ENCODE measurements at regions not wholly inside any gene's neighbourhood (a gene's known extent, or its start where the extent isn't known, plus 50 kb on each side); places are given as distances from the start of the nearest gene placed in this dataset.

DNA sequence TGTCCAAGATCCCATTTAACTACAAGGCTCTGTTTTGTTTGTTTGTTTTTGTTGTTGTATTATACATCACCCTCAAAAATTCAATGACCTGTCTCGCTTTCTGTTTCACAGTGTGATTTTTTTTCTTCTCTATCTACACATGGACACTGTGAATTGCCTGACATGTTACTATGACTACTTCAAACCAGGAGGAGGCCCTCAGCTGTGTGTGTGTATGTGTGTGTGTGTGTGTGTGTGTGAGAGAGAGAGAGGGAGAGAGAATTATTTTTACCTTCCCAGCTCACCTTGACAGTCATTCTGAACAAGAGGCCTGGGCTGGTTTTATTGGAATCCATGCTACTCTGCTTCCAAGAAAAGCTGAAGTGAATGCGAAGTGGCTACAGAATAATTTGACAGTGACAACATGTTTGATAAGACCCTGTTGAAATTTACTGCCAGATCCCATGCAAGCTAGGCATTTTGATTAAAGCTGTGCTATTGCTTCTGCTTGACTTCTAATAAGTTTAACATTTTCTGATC is 841.4 kb downstream of the NSUN3 start:
- no peak for DNase-seq

DNA sequence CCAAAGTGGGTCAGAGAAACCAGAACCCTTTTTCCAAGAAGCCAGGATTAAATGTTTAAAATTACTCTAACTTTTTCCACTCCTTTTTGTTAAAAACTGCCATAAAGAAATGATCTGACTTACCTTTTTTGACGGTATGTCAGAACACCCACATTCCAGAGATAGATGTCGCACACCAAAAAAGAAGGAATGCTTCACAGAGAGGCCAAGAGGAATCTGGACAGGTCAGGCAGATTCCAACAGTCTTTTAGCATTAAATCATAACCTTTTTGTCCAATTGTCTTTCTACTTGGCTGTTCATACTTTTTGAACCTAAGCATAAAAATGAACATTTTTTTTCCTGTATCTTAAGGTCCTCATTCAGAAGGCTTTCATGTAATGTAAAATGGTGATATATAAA is 846.9 kb downstream of the NSUN3 start:
- DNase-seq, result no peak

GRCh38 chr3:94912656-94913055 is 849.8 kb downstream of the NSUN3 start:
- DNase-seq, result no peak

DNA sequence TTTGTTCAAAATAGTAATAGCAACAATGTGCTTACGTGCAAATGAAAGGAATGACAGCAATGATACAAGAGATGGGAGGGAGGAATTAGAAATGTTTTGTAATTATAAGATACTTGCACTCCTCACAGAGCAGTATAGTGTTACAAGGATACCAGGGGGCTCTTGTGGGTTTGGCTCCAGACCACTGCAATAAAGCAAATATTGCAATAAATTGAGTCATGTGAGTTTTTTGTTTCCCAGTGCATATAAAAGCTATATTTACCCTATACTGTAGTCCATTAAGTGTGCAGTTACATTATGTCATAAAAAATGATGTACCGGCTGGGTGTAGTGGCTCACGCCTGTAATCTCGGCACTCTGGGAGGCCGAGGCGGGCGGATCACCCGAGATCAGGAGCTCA is 864.3 kb downstream of the NSUN3 start:
- no peak for DNase-seq

GRCh38 chr3:94928921-94929320 is 866.1 kb downstream of the NSUN3 start:
- DNase-seq, result no peak

GRCh38 chr3:94935738-94936580 is 873.1 kb downstream of the NSUN3 start:
- DNase-seq, result no peak

DNA sequence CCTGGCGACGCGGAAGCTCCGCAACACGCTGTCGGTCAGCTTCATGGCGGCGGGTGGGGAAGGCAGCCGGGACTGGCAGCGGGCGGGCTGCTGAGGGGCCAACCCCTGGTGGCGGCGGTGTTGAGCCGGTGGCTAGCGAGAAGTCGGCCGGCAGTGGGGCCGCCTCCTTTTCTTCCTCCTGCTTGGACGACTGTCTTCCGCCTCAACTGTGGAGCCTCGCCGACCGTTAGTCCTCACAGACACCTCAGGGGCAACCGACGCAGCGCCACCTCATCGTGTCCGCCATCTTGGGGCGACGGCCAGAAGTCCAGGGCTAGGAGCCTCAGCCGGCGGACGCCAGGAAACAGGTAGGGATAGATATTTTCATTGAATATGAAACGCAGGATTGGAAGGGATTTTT is 875.1 kb downstream of the NSUN3 start:
- no peak for DNase-seq

GRCh38 chr3:94946683-94947082 is 883.8 kb downstream of the NSUN3 start:
- DNase-seq, result no peak

DNA sequence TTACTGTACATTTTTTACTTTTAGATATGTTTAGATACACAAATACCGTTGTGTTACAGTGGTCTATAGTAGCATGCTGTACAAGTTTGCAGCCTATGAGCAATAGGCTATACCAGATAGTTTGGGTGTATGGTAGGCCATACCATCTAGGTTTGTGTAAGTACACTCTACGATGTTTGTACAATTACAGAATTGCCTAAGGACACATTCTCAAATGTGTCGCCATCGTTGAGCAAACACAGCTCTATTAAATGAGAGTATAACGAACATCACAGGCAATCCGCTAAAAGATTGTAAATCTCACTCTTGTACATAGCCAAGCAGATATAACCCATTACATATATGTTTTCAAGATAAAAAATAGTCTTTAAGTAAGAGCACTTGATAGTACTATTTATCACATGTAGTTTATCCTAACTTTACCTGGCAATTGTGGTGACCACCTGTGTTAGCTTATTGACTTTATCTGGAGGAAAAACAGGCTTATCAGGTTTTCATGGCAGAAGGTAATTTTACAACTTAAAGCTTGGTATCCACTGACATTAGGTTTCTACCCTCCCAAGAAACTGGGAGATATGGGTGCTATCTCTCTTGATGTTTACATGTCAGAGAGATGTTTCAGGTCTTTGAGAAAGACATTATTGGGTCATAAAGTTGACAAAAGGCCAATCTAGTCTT is 898.7 kb downstream of the NSUN3 start:
- DNase-seq, result peak; percentile 37

DNA sequence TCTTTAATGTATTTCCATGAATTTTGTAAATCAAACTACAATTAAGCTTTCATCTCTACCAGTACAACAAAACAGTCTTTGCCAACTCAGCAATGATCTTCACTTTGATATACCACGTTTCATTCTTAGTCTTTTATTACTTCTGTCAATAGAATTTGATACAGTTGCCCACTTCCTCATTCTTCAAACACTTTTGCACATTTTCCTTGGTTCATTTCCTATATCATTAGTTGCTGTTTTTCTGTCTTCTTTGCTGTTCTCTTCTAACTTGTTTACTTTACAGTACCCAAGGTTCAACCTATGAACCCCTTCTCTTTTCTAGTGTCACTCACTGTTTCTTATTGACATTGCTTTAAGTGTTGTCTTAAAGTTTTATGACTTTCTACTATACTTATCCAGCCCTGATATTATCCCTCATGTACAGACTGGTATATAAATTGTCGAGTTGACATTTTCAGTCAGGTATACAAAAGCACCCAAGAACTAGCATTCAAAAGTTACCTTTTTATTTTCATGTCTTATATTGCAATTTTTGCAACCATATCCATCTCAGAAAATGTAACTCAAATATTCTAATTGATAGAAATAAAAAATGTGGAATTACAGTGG is 903.1 kb downstream of the NSUN3 start:
- DNase-seq, result no peak

GRCh38 chr3:94967196-94967595 is 904.3 kb downstream of the NSUN3 start:
- DNase-seq, result no peak

DNA sequence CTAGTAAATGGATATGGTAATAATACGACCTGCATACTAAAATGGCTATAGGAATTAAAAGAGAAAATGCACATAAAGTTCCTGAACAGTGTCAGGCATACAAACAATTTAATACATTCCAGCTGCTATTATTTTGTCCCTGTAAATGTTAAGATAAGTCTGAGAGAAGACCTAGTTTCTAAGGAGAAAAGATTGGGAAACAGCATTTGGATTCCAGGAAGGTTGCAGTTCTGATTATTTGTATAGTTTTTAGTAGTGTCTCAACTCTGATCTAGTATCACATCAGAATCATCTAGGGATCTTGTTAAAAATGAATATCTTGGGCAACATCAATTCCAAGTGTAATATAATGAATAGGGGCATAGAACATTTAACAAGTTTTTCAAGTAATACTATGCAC is 905.7 kb downstream of the NSUN3 start:
- no peak for DNase-seq

- no peak for DNase-seq
Observed at GRCh38 chr3:94972066-94972465, 909.2 kb downstream of the NSUN3 start.

DNA sequence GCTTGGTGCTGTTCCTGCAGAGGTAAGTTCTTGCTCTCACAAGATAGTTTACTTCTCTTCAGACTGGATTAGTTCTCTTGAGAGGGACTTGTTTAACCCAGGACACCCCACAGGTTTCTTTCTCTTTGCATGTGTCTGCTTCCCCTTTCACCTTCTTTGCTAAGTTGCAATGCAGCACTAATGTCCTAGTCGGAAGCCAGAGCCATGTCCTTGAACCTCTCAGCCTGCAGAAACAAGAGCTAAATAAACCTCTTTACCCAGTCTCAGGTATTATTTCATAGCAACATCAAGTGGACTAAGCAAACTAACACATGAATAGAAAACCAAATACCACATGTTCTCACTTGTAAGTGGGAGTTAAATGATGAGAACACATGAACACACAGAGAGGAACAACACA is 915.2 kb downstream of the NSUN3 start:
- DNase-seq, result no peak

GRCh38 chr3:94985778-94986177 is 922.9 kb downstream of the NSUN3 start:
- no peak for DNase-seq

DNA sequence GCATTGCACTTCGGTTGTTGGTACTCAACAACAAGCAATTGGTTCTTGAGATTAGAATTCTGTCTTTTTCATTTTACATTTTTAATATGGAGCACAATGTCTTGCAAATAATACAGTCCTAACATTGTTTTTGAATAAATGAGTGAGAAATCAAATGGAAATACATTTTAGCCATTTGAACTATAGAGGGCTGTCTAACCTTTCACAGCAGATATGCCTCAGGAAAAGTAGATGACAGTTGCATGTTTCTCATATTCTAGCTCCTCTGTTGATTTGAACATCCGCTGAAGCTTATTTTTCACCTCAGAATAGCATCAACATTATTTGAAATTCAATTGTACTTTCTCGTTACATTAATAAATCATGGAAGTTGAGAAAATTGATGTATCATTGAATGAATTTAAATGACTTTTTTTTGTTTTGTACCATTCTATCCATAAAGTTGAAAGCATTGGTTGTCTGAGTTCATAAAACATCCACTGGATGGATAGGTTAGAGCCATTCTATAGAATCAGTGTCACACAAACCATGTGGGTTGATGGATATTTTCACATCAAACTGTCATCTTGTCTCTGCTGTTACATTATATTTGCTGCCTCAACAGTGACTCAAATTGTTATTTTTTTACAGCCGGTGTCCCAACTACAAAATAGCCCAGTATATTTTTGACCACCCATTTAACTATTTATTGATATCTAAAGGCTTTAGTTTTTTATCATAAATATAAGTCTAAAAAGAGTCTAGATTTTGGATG is 928.3 kb downstream of the NSUN3 start:
- DNase-seq, result peak; percentile 7

- DNase-seq, result no peak
Observed at GRCh38 chr3:94996743-94997142, 933.9 kb downstream of the NSUN3 start.

DNA sequence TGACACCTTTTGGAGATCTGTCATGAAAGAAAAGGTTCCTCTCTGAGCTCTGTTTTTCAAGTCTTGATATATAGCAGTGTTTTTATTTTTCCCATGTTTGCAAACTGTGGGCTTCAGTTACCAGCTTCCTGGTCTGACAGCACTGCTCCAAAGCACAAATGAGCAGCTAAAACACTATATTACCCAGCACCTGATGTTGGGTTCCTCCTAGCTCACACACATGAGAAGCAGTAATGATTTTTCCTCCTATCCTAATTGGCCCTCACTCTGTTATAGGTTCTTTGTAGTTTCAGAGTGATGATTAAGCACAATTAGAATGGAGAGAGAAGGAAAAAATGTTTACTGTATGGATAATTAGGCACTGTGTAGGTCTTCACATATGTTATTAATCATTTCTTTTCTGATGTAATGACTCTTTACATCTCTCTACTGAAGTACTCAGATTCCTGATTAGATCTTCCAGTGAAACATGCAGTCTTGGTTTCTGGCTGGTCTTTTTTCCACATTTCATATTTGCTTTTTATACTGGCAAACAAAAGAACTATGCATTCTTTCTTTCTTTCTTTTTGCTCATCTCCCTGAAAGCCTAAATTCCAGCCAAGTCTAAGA is 939.7 kb downstream of the NSUN3 start:
- DNase-seq, result peak; percentile 66

DNA sequence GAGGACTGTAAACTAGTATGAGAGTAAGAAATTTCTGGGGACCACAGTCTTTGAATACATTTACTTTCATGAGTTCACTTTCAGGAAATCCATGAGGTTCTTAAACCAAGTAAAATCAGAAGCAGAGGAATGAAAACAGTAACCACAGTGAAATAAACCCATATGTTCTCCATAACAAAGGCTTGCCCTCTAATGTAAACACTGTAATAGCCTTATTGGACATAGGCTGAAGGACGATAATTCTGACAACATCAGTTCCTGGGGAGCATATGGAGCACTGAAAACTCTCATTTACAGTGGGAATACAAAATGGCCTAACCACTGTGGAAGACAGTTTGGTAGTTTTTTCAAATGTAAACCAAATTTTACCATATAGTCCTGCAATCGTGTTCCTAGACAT is 965.8 kb downstream of the NSUN3 start:
- no peak for DNase-seq

- no peak for DNase-seq
Observed at GRCh38 chr3:95029644-95030043, 966.8 kb downstream of the NSUN3 start.

DNA sequence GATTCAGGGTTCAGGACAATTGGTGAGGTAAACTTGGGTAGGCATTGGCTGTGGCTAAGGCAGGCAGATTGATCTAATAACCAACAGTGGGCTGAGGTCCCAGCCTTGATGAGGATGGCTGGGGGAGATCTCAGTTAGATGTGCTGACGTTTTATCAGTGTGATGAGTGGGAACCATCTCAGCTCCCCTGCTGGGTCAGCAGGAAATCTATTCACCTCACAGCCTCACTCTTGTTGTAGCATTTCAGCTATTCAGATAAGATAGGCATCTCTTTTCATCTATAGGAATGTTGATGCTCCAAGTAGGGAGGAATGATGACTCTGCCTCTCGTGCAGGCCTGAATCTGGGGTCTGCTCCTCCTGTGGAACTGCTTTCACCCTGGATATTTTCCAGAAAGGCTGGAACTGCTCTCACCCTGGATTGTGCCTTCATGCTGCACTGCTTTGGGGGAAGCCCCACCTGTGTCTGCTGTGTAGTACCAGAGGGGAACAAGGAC is 973.7 kb downstream of the NSUN3 start:
- DNase-seq, result no peak

DNA sequence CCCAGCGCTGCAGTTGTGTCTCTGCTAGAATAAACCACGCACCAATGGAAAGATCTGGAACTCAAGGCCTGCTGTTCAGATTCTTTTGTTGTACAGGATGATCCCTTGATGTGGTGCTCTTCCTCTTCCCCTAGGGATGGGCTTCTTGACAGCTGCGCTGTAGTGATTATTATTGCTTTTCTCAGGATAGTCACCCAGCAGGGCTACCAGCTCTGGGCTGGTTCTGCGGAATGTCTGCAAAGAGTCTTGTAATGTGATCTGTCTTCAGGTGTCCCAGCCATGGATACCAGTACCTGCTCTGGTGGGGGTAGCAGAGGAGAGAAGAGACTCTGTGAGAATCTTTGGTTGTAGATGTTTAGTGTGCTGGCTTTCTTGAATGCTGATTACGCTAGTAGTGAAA is 974.2 kb downstream of the NSUN3 start:
- no peak for DNase-seq

DNA sequence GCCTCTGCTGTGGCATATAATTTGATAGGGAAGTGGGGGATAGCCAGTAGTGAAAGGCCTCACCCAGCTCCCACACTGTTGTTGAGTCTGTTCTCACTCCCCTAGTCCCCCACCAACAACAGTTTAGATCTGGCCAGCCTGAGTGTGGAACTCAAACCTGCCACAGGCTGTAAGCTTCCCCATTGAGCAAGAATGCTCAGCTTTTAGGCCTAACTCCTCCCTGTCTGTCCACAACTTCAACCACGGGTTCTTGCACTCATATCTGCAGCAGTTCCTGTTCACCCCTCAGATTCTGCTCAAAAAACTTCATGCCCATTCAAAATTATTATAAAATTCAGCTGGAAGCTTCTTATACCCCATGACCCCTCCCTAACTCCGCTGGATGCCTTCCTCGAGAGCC is 975.1 kb downstream of the NSUN3 start:
- DNase-seq, result no peak
